Choroid plexus epithelial cell (primary cell): ENCODE measurements at regions not wholly inside any gene's neighbourhood (a gene's known extent, or its start where the extent isn't known, plus 50 kb on each side); places are given as distances from the start of the nearest gene placed in this dataset.
"Not testable (repeated sequence)": the region's sequence is repeated elsewhere in the genome, so short reads cannot be mapped to it uniquely, and the experiment has no call there.

Experiments
- DNase-seq: peaks from one replicate; pipeline ENCODE4 v3.0.0-alpha.2; 2010; ENCODE audit warnings: low read depth
- H3K4me3 ChIP-seq: 2 replicates; pipeline ENCODE4 v1.5.1; 2011; ENCODE audit warnings: low read depth, mild to moderate bottlenecking, control low read depth, low read length, moderate library complexity
- TF ChIP-seq, protein P1 (sequence below): conservative IDR thresholded peaks from 2 replicates; pipeline ENCODE4 v1.5.1; 2011; ENCODE audit warnings: low read depth, mild to moderate bottlenecking, control low read depth, inconsistent platforms, low read length, moderate library complexity

DNA sequence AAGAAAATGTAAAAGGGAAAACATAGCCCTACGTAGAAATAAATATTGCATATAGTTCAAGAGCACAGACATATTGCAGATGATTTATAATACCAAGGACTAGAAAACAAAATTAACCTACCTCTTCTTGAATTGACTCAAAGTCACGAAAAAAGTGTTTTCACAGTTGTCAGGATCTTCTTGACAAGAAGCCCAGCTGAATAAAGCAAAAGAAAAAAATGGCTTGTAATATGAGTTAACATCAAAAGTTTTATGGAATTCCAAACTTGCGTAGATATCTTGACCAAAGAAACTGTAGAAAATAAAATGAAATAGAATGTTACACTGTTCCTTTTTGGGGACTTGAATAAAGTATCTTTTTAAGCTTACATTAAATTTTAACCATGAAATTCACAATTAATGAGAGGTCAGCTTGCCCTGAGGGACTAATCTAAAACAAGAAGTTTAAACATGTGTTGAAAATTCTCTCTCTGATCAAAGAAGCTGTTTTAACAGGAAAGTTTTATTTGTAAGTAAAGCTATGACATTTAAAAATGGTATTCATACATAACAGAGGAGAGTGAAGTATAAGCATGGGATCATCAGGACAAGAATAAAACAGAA is 133.1 kb upstream of the SEMA3C start:
- TF ChIP-seq, protein P1, sequence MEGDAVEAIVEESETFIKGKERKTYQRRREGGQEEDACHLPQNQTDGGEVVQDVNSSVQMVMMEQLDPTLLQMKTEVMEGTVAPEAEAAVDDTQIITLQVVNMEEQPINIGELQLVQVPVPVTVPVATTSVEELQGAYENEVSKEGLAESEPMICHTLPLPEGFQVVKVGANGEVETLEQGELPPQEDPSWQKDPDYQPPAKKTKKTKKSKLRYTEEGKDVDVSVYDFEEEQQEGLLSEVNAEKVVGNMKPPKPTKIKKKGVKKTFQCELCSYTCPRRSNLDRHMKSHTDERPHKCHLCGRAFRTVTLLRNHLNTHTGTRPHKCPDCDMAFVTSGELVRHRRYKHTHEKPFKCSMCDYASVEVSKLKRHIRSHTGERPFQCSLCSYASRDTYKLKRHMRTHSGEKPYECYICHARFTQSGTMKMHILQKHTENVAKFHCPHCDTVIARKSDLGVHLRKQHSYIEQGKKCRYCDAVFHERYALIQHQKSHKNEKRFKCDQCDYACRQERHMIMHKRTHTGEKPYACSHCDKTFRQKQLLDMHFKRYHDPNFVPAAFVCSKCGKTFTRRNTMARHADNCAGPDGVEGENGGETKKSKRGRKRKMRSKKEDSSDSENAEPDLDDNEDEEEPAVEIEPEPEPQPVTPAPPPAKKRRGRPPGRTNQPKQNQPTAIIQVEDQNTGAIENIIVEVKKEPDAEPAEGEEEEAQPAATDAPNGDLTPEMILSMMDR, result no peak
- H3K4me3 ChIP-seq, result no peak overlapping the region
- no peak for DNase-seq

DNA sequence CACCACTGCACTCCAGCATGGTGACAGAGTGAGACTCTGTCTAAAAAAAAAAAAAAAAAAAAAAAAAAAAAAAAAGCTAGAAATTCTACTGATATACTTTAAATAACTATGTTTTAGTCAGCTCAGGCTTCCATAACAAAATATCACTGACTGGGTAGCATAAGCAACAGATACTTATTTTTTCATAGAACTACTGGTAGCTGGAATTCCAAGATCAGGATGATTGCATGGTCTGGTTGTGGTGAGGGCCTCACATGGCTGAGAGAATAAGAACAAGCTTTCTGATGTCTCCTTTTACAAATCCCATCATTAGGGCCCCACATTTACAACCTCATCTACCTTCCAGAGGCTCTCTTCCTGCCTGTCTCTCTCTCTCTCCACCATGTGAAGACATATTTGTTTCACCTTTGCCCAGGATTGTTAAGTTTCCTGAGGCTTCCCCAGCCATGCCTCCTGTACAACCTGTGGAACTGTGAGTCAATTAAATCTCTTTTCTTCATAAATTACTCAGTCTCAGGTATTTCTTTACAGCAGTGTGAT is 126.7 kb upstream of the SEMA3C start:
- H3K4me3 ChIP-seq, result no peak overlapping the region
- DNase-seq, result no peak
- TF ChIP-seq, protein P1, result no peak

DNA sequence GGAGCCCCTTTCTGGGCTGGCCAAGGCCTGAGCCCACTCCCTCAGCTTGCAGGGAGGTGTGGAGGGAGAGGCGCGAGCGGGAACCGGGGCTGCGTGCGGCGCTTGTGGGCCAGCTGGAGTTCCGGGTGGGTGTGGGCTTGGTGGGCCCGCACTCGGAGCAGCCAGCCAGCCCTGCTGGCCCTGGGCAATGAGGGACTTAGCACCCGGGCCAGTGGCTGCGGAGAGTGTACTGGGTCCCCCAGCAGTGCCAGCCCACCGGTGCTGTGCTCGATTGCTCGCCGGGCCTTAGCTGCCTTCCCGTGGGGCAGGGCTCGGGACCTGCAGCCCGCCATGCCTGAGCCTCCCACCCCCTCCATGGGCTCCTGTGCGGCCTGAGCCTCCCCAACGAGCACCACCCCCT is 123.8 kb upstream of the SEMA3C start:
- H3K4me3 ChIP-seq, DNase-seq: not testable (repeated sequence)

DNA sequence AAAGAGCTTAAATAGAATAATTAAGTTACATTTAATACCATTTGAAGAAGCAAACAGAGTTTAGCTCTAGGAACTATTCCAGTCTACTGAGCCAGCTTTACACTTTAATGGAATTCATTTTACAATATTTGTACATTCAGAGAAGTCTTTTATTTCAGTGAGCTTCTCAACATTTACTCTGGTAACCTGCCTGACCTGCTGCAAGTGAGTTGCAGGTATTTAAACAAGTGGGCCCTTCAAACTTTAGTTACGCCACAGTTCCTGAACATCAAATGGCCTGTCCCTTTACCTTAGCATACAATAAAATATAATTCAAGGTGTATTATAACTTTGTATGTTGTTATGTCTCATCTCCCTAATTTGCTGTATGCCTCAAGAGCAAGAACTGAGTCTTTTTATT is 121.6 kb upstream of the SEMA3C start:
- TF ChIP-seq, protein P1, result no peak
- H3K4me3 ChIP-seq, result no peak overlapping the region

DNA sequence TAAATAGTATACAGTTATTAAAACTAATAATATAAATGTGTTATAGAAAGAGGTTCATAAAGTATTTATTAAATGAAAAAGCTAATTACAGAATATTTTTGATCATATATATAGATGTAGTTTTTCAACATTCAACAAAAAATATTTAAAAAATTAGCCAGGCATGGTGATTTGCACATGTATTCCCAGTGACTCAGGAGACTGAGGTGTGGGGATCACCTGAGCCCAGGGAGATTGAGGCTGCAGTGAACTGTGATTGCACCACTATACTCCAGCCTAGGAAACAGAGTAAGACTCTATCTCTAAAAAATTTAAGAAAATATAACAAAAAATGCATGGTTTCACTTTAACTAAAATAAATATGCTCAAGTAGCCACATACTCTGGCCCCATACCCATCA is 118.0 kb upstream of the SEMA3C start:
- no peak overlapping the region for H3K4me3 ChIP-seq
- no peak for DNase-seq
- TF ChIP-seq, protein P1, result no peak

More for the DNA sequence above, 121.6 kb upstream of the SEMA3C start:
- DNase-seq, result no peak

DNA sequence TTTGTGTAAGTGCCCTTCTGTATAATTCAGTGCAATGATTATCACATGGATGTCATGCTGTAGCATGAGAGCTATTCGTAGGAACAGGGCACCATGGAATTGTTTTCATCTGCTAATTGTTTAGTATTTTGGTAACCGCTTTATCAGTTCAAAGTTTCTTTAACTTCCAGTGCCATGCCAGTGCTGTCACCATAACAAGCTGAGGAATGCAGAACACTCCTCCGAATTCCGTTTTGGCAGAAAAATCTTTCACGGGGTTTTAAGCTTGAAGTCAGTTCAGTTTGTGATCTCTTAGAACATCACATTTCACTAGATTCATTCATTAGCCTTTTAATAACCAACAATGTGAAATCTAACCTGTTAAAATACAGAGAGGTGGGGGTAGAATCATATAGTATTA is 117.2 kb upstream of the SEMA3C start:
- peak; percentile 37 for DNase-seq
- H3K4me3 ChIP-seq, result no peak overlapping the region
- TF ChIP-seq, protein P1, result no peak

DNA sequence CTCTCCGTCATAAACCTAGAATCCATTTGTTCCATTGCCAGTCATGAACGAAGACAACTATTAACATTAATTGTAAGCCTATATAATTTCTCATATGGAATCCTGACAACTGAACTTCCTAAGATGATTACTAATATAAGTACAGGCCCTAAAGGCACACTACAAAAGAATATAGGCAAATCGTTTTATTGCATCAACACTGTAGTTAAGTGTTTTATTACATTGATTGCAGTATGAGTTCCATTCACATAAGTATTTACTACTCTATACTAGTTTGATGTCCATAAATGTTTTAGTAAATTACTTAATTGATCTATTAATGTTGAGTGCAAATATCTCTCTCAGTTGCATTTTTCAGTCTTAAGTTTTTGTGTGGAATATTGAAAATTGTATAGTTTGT is 113.1 kb upstream of the SEMA3C start:
- DNase-seq, result no peak
- no peak overlapping the region for H3K4me3 ChIP-seq
- TF ChIP-seq, protein P1, result no peak

DNA sequence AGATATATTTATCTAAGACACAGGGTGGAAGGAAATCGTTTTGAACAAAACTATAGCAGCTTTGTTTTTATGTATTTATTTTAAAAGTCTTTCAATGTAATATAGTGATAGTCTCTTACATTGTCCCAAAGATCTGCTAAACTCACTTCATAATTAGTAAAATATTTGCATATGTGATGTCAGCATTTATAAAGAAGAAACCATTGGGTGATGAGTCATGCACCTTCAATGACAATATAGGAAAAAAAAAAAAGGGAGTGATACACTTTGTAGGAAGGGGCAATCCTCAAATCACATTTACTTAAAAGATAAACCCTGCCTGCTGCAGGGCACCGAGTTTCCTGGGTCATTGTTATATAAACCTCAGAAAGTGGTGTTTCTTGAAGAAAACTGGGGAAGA is 112.4 kb upstream of the SEMA3C start:
- TF ChIP-seq, protein P1, result no peak
- H3K4me3 ChIP-seq, result no peak overlapping the region
- DNase-seq, result no peak
